GM23338 (cell line): ENCODE measurements at regions not wholly inside any gene's neighbourhood (a gene's known extent, or its start where the extent isn't known, plus 50 kb on each side); places are given as distances from the start of the nearest gene placed in this dataset.
A peak's percentile ranks its signal among the peaks of the same experiment; 100 is the strongest.

Source experiments
- ATAC-seq: fragments of 200-7000 bp; cut with Tn5 transposase; 3 replicates; pipeline ENCODE4 v1.9.1; 2020
- DNase-seq: peaks from one replicate; pipeline ENCODE4 v3.0.0-alpha.2; 2015; ENCODE audit warnings: low spot score
- H2AFZ ChIP-seq: fragments of 200-600 bp; sonication (generic); 2 replicates; pipeline ENCODE4 v1.8.0; 2016; ENCODE audit warnings: antibody characterized with exemption, mild to moderate bottlenecking, moderate library complexity
- H3F3A ChIP-seq: fragments of 200-600 bp; sonication (generic); replicated peaks from 2 replicates; pipeline ENCODE4 v1.8.0; 2017; ENCODE audit warnings: antibody characterized with exemption, mixed run types, low read depth
- H3K27ac ChIP-seq: fragments of 200-600 bp; sonication (generic); 2 replicates; pipeline ENCODE4 v1.6.1; 2016; ENCODE audit warnings: low read depth
- H3K27me3 ChIP-seq: fragments of 200-600 bp; sonication (generic); 2 replicates; pipeline ENCODE4 v1.8.0; 2016; ENCODE audit warnings: mild to moderate bottlenecking, mixed run types, moderate library complexity; ENCODE audit not compliant: insufficient read depth
- H3K36me3 ChIP-seq: fragments of 200-600 bp; sonication (generic); 2 replicates; pipeline ENCODE4 v1.8.0; 2016; ENCODE audit warnings: mild to moderate bottlenecking; ENCODE audit not compliant: insufficient read depth
- H3K4me1 ChIP-seq: fragments of 200-600 bp; sonication (generic); 2 replicates; pipeline ENCODE4 v1.8.0; 2016; ENCODE audit warnings: mild to moderate bottlenecking, moderate library complexity; ENCODE audit not compliant: insufficient read depth
- H3K4me2 ChIP-seq: fragments of 200-600 bp; sonication (generic); 2 replicates; pipeline ENCODE4 v1.7.1; 2017; ENCODE audit warnings: mixed run types
- H3K4me3 ChIP-seq: fragments of 200-600 bp; sonication (generic); 2 replicates; pipeline ENCODE4 v1.6.1; 2016; ENCODE audit warnings: mixed run types
- H3K79me2 ChIP-seq: fragments of 200-600 bp; sonication (generic); replicated peaks from 2 replicates; pipeline ENCODE4 v1.8.0; 2017; ENCODE audit warnings: mild to moderate bottlenecking; ENCODE audit not compliant: insufficient read depth
- H3K9me2 ChIP-seq: fragments of 200-600 bp; sonication (generic); 2 replicates; pipeline ENCODE4 v1.8.0; 2017; ENCODE audit not compliant: insufficient read depth
- H4K20me1 ChIP-seq: fragments of 200-600 bp; sonication (generic); replicated peaks from 2 replicates; pipeline ENCODE4 v1.8.0; 2017; ENCODE audit warnings: mild to moderate bottlenecking; ENCODE audit not compliant: insufficient read depth
- H3K27ac Mint-ChIP-seq: 2 replicates; pipeline ENCODE4 v1.8.0; 2020; ENCODE audit warnings: inconsistent platforms, mild to moderate bottlenecking, moderate library complexity, mixed read lengths
- H3K27me3 Mint-ChIP-seq: 3 replicates; pipeline ENCODE4 v1.8.0; 2022; ENCODE audit warnings: low read depth, mild to moderate bottlenecking, moderate library complexity, mixed read lengths, inconsistent platforms; ENCODE audit not compliant: insufficient read depth, poor library complexity
- H3K36me3 Mint-ChIP-seq: 3 replicates; pipeline ENCODE4 v1.8.0; 2021; ENCODE audit warnings: low read depth, mild to moderate bottlenecking, inconsistent platforms, moderate library complexity, mixed read lengths
- H3K4me1 Mint-ChIP-seq: 3 replicates; pipeline ENCODE4 v1.8.0; 2020; ENCODE audit warnings: mild to moderate bottlenecking, inconsistent platforms, mixed read lengths
- H3K4me3 Mint-ChIP-seq: 3 replicates; pipeline ENCODE4 v1.8.0; 2021; ENCODE audit warnings: moderate library complexity, mild to moderate bottlenecking, inconsistent platforms, mixed read lengths
- H3K9me3 Mint-ChIP-seq: 3 replicates; pipeline ENCODE4 v1.8.0; 2020; ENCODE audit warnings: moderate library complexity, mild to moderate bottlenecking, inconsistent platforms, mixed read lengths
- CREB1 ChIP-seq: fragments of 250-450 bp; sonication (Bioruptor Pico); IDR thresholded peaks from 2 replicates; pipeline ENCODE4 v1.5.0; 2020; ENCODE audit warnings: low read depth, mild to moderate bottlenecking, moderate library complexity
- CTCF ChIP-seq, 2 experiments: fragments of 200-600 bp in 1 of 2; sonication (generic) in 1 of 2; conservative IDR thresholded peaks; 2 replicates each; pipeline versions ENCODE4 v1.5.1 to v1.6.1; 2016 to 2017; ENCODE audit warnings: antibody characterized with exemption in 2 of 2, low read depth in 2 of 2, mild to moderate bottlenecking in 2 of 2, moderate library complexity in 1 of 2
- ETS1 ChIP-seq: IDR thresholded peaks from 2 replicates; pipeline ENCODE4 v1.6.1; 2016; ENCODE audit warnings: antibody characterized with exemption
- EZH2 ChIP-seq: fragments of 200-600 bp; sonication (generic); IDR thresholded peaks from one replicate; pipeline ENCODE4 v1.8.0; 2017; ENCODE audit warnings: antibody characterized with exemption, mild to moderate bottlenecking, low read depth; ENCODE audit not compliant: unreplicated experiment
- EZH2phosphoT487 ChIP-seq: fragments of 200-600 bp; sonication (generic); IDR thresholded peaks from one replicate; pipeline ENCODE4 v1.8.1; 2018; ENCODE audit warnings: antibody characterized with exemption; ENCODE audit not compliant: unreplicated experiment
- JUNB ChIP-seq: IDR thresholded peaks from one replicate; pipeline ENCODE4 v1.6.1; 2016; ENCODE audit warnings: antibody characterized with exemption; ENCODE audit not compliant: unreplicated experiment
- NANOG ChIP-seq: IDR thresholded peaks from 2 replicates; pipeline ENCODE4 v1.6.1; 2016; ENCODE audit warnings: antibody characterized with exemption, borderline replicate concordance
- REST ChIP-seq: IDR thresholded peaks from one replicate; pipeline ENCODE4 v1.6.1; 2018; ENCODE audit warnings: antibody characterized with exemption; ENCODE audit not compliant: unreplicated experiment
- STAT1 ChIP-seq: IDR thresholded peaks from one replicate; pipeline ENCODE4 v1.6.1; 2016; ENCODE audit warnings: antibody characterized with exemption; ENCODE audit not compliant: unreplicated experiment
- ZNF114 ChIP-seq: fragments of 250-450 bp; sonication (Bioruptor Pico); IDR thresholded peaks from 2 replicates; pipeline ENCODE4 v1.5.0; 2020; ENCODE audit warnings: mild to moderate bottlenecking, moderate library complexity
- ZNF331 ChIP-seq: fragments of 250-450 bp; sonication (Bioruptor Pico); IDR thresholded peaks from 2 replicates; pipeline ENCODE4 v1.5.0; 2020; ENCODE audit warnings: low read depth, mild to moderate bottlenecking, moderate library complexity

- TF ChIP-seq NANOG, result no peak
- H3K79me2 ChIP-seq, result no peaks in the 10 kb centered on the region
- Mint-ChIP-seq H3K36me3 (no peaks in the 10 kb centered on the region), H3K27me3 (peaks cover 4% of the 10 kb centered on the region), H3K9me3 (no peaks in the 10 kb centered on the region), H3K4me1 (no peaks in the 10 kb centered on the region; the same call in 1 of the 3 replicates), H3K27ac (no peak overlapping the region), H3K4me3 (no peak overlapping the region)
- DNase-seq, result no peak
- H3K4me1 ChIP-seq, result no peaks in the 10 kb centered on the region
- H3K9me2 ChIP-seq, result 0 out of 2 replicates have a peak, but pooled peaks cover 12% of the 10 kb centered on the region
- H3K36me3 ChIP-seq, result no peaks in the 10 kb centered on the region
- no peak for ATAC-seq
- H3F3A ChIP-seq, result no peaks in the 10 kb centered on the region
- no peak overlapping the region for H3K4me3 ChIP-seq
- no peaks in the 10 kb centered on the region for H4K20me1 ChIP-seq
- H3K27ac ChIP-seq, result no peak overlapping the region
- H2AFZ ChIP-seq, result no peak overlapping the region
- H3K27me3 ChIP-seq, result no peaks in the 10 kb centered on the region
- H3K4me2 ChIP-seq, result no peak overlapping the region
Observed at GRCh38 chr15:47640079-47640478, 77.2 kb upstream of the SEMA6D start.

- DNase-seq, result no peak
- Mint-ChIP-seq H3K27ac (no peak overlapping the region), H3K4me3 (no peak overlapping the region), H3K27me3 (peaks cover 4% of the 10 kb centered on the region), H3K36me3 (no peaks in the 10 kb centered on the region), H3K4me1 (peaks cover under 1% of the 10 kb centered on the region), H3K9me3 (no peaks in the 10 kb centered on the region)
- Histone ChIP-seq H3K4me1 (no peaks in the 10 kb centered on the region), H3K9me2 (0 out of 2 replicates have a peak, but pooled peaks cover 18% of the 10 kb centered on the region), H3K4me2 (no peak overlapping the region), H3K27ac (no peak overlapping the region), H3F3A (no peaks in the 10 kb centered on the region), H2AFZ (peak overlapping the region; percentile 88; the same call in 1 of the 2 replicates), H3K27me3 (no peaks in the 10 kb centered on the region), H3K36me3 (no peaks in the 10 kb centered on the region), H3K4me3 (no peak overlapping the region), H3K79me2 (no peaks in the 10 kb centered on the region), H4K20me1 (no peaks in the 10 kb centered on the region)
- peak; percentile 28; the same call in 1 of the 3 replicates for ATAC-seq
- TF ChIP-seq NANOG (no peak), CREB1 (no peak), ZNF331 (CRISPR knock-in tag) (no peak), STAT1 (no peak), EZH2phosphoT487 (no peak), EZH2 (no peak), ZNF114 (CRISPR knock-in tag) (no peak), JUNB (no peak), ETS1 (no peak), REST (no peak), CTCF (conservative IDR thresholded peaks at IDR 0.05; ENCODE audit: low read depth in 2 of 2) (no peak)
Observed at GRCh38 chr15:47640901-47641300, 76.4 kb upstream of the SEMA6D start.
